Activated CD4-positive, CD25-positive, alpha-beta regulatory T cell treated with anti-CD3 and anti-CD28 coated beads, Interleukin-2, amount 50 U/mL, for 24 hours (primary cell): ENCODE measurements at regions not wholly inside any gene's neighbourhood (a gene's known extent, or its start where the extent isn't known, plus 50 kb on each side); places are given as distances from the start of the nearest gene placed in this dataset.
"Not testable (repeated sequence)": the region's sequence is repeated elsewhere in the genome, so short reads cannot be mapped to it uniquely, and the experiment has no call there.

Experiments
- ATAC-seq, 2 donors: fragments of 150-1000 bp; cut with Tn5 transposase; one replicate each; pipeline ENCODE4 v1.10.0; 2021; ENCODE audit warnings: mild to moderate bottlenecking in 1 of 2, moderate library complexity in 1 of 2

DNA sequence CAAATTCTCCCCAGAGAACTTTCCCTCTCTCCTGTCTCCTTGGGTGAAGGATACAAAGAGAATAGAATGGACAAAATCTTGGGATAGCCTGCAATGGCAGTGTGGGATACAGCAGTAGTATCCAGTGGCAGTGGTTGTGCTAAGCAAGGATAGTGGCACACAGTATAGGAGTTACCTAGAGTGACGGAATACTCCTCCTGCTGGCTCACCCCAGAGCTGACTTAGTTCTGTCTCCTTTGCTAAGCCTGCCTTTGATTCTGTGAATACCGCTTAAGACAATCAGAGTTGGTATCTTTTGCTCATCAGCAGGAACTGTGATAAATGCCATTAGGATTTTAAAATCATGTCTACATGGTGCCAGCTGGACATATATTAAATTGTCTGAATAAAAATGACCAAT lies 404.3 kb downstream of the JRKL start:
- ATAC-seq, result no peak

GRCh38 chr11:96798445-96798844 lies 408.6 kb downstream of the JRKL start:
- no peak for ATAC-seq

DNA sequence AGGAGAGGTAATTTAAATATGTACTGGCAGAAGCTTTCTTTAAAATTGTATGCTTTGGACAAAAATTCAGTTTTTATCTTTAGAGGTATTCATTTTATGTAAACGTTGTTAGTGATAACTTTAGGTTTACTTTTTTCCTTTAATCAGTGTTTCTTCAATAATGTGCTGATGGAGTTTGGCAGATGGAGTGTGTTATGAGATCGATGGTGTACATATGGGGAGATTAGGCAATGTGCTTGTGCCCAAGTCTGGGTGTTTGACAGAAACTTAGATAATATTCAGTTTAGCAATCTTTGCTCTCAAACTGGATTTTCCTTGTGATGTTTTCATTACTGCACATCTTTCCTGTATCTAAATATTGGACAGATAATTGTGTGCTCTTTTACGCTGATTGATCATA lies 425.4 kb downstream of the JRKL start:
- no peak for ATAC-seq

DNA sequence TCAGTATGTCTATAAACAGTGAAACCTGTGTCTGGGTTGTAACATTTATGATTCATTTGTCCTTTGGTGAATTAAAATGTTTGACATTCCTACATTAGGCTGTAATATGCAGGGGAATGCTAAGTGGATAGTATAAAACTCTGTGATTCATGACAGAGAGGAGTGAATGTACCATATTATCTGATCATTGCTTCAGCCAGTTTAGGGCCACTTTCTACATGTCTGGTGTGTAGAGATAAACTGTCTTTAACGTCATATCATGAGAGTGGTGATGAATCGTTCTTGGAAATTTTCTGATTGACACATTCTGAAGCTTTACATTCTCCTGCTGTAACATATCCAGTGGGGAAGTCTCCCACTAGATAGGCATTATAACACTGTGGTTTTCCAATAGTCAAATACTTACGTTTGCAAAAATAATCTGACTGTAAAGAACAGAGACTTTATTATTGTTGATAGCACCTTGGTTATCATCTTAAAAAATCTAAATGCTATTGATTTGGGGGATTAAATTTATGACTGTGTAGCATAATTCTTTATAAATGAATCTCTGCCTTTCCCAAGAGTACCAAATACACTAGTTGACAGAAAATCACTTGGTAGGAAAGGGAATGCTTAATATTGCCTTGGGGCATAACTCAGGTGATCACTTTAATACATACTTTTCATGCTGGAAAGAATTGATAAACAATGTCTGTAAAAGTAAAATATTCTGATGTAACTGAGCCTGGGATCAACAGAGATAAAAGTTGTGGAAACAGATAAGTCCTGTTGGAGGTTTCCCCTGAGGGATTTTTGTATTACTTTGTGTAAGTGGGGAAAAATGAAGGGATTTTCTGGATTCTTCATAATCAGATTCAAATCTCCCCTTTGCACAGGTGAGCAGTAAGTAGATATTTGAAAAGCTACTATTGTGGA lies 427.9 kb downstream of the JRKL start:
- ATAC-seq, result no peak

DNA sequence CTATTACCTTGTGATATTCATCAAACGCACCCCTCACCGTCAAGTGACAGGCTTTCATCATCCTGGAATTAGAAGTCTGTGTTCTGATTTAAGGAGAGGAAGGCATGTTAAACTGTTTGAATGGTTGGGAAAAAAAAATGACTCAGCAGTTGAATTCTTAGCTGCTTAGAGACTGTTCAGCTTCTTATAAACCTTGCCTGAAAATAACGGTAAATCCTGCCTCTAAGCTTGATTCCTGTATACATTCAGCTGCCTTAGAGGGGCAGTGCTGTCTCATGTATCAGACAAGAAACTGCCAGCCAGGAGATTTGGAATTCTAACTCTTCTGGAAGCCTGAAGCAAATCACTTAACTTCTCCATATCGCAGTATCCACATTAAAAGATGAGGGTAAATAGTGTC lies 437.4 kb downstream of the JRKL start:
- ATAC-seq, result no peak

- no peak for ATAC-seq
Observed at GRCh38 chr11:96841792-96842191, 452.0 kb downstream of the JRKL start.

GRCh38 chr11:96842731-96843130 lies 452.9 kb downstream of the JRKL start:
- ATAC-seq, result no peak

GRCh38 chr11:96854425-96854824 lies 464.6 kb downstream of the JRKL start:
- ATAC-seq, result no peak

DNA sequence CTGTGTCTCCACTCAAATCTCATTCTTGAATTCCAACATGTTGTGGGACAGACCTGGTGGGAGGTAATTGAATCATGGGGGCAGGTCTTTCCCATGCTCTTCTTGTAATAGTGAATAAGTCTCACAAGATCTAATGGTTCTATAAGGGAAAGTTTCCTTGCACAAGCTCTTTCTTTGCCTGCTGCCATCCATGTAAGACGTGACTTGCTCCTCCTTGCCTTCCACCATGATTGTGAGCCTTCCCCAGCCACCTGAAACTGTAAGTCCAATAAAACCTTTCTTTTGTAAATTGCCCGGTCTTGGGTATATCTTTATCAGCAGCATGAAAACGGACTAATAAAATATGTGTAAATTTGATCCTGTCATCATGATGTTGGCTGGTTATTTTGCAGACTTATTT lies 471.9 kb downstream of the JRKL start:
- ATAC-seq, result not testable (repeated sequence)

- ATAC-seq, result no peak
Observed at GRCh38 chr11:96863520-96863919, 473.7 kb downstream of the JRKL start.

DNA sequence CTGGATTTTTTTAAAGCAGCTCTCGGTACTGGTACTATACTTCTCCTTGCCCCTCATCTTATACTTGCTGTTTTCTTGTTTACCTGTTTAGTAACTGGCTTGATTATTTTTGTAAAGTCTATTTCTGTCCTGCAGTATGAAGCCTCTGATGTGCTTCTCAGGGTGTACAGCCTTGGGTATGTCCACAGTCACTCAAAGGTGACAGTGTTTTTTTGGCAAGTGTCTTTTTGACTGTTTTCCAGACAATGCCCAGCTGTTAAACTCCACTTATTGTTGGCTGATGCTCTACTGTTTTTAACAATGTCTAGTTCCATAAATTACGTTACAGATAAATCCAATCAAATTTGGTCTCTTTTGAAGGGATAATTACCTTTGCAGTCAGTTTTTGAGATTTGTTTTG lies 475.2 kb downstream of the JRKL start:
- ATAC-seq, result no peak

GRCh38 chr11:96869207-96869606 lies 479.4 kb downstream of the JRKL start:
- no peak for ATAC-seq

DNA sequence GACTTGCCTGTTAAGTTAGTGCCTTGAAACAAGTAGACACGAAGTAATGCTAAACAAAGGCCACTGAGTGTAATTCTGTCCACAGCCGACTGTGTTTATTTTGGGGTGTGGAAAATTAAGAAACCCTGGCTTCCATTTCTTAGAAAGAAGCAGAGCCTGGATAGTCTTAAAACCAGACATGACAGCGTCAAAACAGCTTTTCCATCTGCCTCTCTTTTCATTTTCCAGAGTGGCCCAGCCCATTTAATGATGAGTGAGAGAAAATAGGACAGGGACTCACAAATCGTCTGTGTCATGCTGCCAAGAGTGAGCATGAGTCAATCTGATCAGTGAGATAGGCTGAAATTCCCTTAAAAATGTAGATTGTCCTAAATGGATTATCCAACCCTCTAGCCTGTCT lies 485.9 kb downstream of the JRKL start:
- ATAC-seq, result no peak

DNA sequence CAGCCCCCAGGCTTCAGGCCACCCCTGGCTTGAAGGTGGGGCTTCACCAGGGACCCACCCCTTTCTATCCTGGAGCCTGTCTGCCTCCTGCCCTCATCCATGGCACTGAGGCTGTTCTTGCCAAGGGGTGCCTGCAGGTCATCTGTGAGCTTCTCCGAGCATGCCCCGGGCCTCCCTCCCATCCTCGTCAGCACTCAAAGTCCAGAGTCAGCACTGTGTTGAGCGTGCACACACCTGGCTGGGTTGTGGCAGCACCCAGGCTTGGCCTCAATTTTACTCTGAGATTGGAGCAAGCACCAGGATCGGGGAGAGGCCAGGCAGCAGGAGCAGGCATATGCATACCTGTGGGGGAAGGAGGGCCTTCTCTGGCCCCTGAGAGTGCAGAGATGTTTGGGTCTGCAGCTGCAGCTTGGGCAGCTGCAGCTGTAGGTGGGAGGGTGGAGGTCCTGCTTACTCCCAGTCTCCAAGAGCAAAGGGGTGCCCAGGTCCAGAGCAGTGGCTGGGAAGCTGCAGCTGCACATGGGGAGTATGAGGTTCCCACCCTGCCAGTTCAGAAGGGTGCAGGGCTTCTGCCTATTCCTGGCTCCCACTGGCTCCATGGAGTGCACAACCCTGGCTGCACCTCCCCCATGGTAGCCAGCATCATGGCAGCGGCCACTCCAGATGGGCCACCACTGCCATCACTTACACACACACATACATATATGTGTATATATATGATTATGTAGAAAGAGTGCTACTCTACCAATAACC lies 488.7 kb downstream of the JRKL start:
- no peak for ATAC-seq

DNA sequence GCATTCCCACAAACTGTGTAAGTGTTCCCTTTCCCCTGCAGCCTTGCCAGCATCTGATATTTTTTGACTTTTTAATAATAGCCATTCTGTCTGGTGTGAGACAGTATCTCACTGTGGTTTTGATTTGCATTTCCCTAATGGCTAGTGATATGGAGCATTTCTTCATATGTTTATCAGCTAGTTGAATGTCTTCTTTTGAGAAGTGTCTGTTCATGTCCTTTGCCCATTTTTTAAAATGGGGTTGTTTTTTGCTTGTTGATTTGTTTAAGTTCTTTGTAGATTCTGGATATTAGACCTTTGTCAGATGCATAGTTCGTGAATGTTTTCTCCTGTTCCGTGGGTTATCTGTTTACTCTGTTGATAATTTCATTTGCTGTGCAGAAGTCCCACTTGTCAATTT lies 492.8 kb downstream of the JRKL start:
- ATAC-seq, result not testable (repeated sequence)

GRCh38 chr11:96885405-96885804 lies 495.6 kb downstream of the JRKL start:
- no peak for ATAC-seq

DNA sequence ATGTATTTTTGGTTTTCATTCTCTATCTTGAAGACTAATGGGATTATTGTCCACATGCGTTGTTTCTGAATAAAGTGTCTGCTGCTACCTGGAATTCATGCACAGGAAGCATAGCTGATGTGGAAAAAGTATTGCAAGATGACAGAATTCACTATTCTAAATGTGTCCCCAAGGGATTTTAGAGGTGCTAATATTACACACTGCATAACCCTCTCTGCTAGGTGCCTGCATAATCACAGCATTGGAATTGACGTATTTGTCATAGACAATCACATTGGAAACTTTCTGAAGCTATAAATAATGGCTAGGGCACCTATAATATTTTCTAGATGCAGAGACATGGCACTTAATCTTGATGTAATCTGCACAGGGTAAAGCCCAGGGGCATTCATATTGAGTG lies 496.1 kb downstream of the JRKL start:
- ATAC-seq, result no peak

DNA sequence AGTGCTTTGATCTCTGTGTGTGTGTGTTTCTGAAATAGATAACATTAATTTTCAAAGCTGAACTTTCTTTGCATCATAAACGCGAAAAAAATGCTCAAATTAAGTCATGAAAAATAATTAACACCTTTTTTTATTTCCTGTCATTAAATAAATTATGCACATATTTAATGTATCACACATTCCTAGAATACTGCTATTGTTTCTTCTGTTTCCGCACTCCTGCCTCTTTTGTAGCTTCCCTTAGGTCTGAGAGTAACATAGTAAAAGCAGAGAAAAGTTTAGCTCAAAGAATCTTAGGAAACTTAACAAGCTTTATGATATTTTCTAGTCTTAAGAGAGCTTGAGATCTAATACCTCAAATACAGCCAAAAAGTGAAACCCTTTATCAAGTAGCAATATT lies 504.2 kb downstream of the JRKL start:
- ATAC-seq, result no peak

GRCh38 chr11:96894587-96894986 lies 504.8 kb downstream of the JRKL start:
- ATAC-seq, result no peak

DNA sequence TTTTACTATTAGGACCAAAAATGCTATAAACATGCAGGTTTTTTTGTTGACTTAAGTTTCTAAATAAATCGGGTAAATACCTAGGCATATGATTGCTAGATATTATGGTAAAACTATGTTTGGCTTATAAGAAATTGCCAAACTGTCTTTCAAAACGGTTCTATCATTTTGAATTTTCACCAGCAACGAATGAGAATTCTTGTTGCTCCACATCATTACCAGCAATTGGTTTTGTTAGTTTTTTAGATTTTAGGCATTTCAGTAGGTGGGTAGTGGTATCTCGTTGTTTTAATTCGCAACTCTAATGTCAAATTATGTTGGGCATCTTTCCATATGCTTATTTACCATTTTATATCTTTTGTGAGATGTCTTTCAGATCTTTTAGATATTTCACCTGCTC lies 510.2 kb downstream of the JRKL start:
- ATAC-seq, result no peak

DNA sequence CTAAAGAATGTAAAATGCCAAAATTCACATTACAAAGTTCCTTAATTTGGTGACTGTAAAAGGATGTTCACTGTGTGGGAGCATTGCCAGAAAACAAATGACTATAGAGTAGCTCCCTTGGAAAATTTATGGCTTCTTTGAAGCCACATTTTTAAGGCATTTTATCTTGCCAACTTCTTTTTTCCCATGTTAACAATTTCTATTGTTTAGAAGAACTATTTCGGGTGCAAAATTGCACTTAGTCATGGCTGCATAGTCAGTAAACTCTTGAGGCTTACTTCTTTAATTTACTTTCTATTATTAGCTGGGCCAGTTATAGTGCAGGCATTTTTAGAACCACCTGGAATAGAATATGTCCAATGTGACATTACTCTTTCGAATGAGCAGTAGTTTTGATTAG lies 515.3 kb downstream of the JRKL start:
- no peak for ATAC-seq

DNA sequence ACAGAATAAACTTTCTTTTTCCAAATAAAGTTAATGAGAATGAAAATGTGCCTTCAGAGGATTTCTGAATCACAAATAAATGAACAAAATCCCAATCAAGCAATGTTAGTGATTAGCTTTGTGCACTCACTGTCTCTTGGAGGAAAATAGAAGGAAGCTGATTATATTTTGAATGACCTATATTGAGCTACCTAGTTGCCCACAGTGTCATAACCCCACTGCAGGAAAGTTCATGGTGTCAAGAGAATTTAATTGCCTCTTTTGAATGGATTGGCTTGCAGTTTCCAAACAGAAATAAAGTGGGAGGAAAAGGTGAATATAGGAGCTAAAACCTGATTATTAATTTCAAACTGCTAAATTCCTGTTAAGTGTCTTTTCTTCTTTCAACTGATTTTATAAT lies 515.9 kb downstream of the JRKL start:
- ATAC-seq, result no peak

DNA sequence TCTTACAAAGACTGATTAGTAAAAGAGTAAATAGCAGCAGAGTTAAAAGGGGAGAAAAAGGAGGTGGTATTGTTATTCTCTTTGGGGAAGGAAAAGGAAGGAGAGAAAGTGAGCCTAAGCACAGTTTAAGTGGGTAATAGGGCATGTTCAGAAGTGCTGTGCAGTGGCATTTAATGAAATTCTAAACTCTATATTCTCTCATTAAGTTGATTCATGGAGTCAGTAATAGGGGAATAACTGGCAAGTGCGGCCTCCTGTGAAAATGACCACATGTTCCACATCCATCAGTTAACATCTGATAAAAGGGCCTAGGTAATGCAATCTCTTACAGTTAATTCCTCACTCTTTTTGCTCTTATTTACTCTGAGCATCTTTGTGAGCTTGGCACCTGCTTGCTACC lies 516.7 kb downstream of the JRKL start:
- no peak for ATAC-seq

- no peak for ATAC-seq
Observed at GRCh38 chr11:96925862-96926261, 536.0 kb downstream of the JRKL start.
